GM12878 (cell line): ENCODE measurements at regions not wholly inside any gene's neighbourhood (a gene's known extent, or its start where the extent isn't known, plus 50 kb on each side); places are given as distances from the start of the nearest gene placed in this dataset.

Experiments
- ATAC-seq: fragments of 200-7000 bp; cut with Tn5 transposase; 3 replicates; pipeline ENCODE4 v1.9.1; 2020; ENCODE audit warnings: mild to moderate bottlenecking, moderate library complexity
- BruUV-seq: library from RNA; stranded (reverse); fragments of 400-500 nt; replicated peaks from 2 replicates; lab custom pipeline; 2021; lab: Mats Ljungman, UMichigan
- CTCF ChIA-PET: fragments of 300-600 bp; sonication (Branson Sonifier 250); formaldehyde crosslinking; extraction: SDS; loops from one replicate; lab custom pipeline; 2021; ENCODE audit warnings: inconsistent platforms; lab: Yijun Ruan, JAX
- POLR2A ChIA-PET: fragments of 350-600 bp; formaldehyde crosslinking; extraction: SDS; loops from one replicate; lab custom pipeline; 2021; ENCODE audit warnings: inconsistent platforms; lab: Charles Lee
- RAD21 ChIA-PET: fragments of 300-600 bp; sonication (Branson Sonifier 250); formaldehyde crosslinking; loops from one replicate; lab custom pipeline; 2023; ENCODE audit warnings: antibody characterized with exemption; ENCODE audit not compliant: unreplicated experiment; lab: Charles Lee
- SMC1A ChIA-PET: fragments of 300-600 bp; sonication (Branson Sonifier 250); formaldehyde crosslinking; loops from one replicate; lab custom pipeline; 2023; ENCODE audit not compliant: unreplicated experiment, uncharacterized antibody; lab: Charles Lee
- DNase-seq: peaks from one replicate; pipeline ENCODE4 v3.0.0-alpha.2; 2011; ENCODE audit warnings: low read depth, low spot score
- FAIRE-seq: peaks from 3 replicates; lab custom pipeline; 2011; peaks lifted over from hg19 to GRCh38; lab: Jason Lieb, UNC
- H2AFZ ChIP-seq: 2 replicates; pipeline ENCODE4 v1.6.0; 2011; ENCODE audit warnings: low read depth, low read length, control low read depth; ENCODE audit not compliant: control insufficient read depth
- H3K27ac ChIP-seq: 2 replicates; pipeline ENCODE4 v1.5.1; 2011; ENCODE audit warnings: control low read depth; ENCODE audit not compliant: control insufficient read depth, insufficient read depth
- H3K27me3 ChIP-seq, 2 experiments: replicated peaks in 1 of 2; 2 replicates each; pipeline versions ENCODE4 v1.6.0 to v1.6.1; 2011; ENCODE audit warnings: low read length in 1 of 2; ENCODE audit not compliant: control insufficient read depth in 2 of 2, insufficient read depth in 2 of 2
- H3K36me3 ChIP-seq, 2 experiments: 2 replicates each; pipeline ENCODE4 v1.5.1; 2011; ENCODE audit warnings: low read length in 1 of 2; ENCODE audit not compliant: control insufficient read depth in 2 of 2, insufficient read depth in 2 of 2
- H3K4me1 ChIP-seq: 2 replicates; pipeline ENCODE4 v1.6.1; 2011; ENCODE audit warnings: mild to moderate bottlenecking, low read length, moderate library complexity, mixed read lengths; ENCODE audit not compliant: control insufficient read depth, insufficient read depth
- H3K4me2 ChIP-seq: 2 replicates; pipeline ENCODE4 v1.6.0; 2011; ENCODE audit warnings: control low read depth; ENCODE audit not compliant: control insufficient read depth, insufficient read depth
- H3K4me3 ChIP-seq: fragments of 200-600 bp; sonication (generic); 2 replicates; pipeline ENCODE4 v1.5.1; 2016
- H3K79me2 ChIP-seq: 2 replicates; pipeline ENCODE4 v1.6.0; 2011; ENCODE audit warnings: low read length; ENCODE audit not compliant: control insufficient read depth, insufficient read depth
- H3K9ac ChIP-seq: 2 replicates; pipeline ENCODE4 v1.8.0; 2011; ENCODE audit warnings: low read length, control low read depth, mixed read lengths; ENCODE audit not compliant: control insufficient read depth, insufficient read depth
- H3K9me3 ChIP-seq: replicated peaks from 3 replicates; pipeline ENCODE4 v1.5.1; 2011; ENCODE audit warnings: mild to moderate bottlenecking, low read length; ENCODE audit not compliant: control insufficient read depth, insufficient read depth
- H4K20me1 ChIP-seq: 2 replicates; pipeline ENCODE4 v1.6.0; 2011; ENCODE audit not compliant: control insufficient read depth, insufficient read depth
- ATF2 ChIP-seq: IDR thresholded peaks from 2 replicates; pipeline ENCODE4 v1.6.1; 2012; ENCODE audit warnings: low read length, inconsistent platforms
- ATF7 ChIP-seq: fragments of 450-650 bp; IDR thresholded peaks from 2 replicates; pipeline ENCODE4 v1.6.1; 2016; ENCODE audit warnings: low read depth, mild to moderate bottlenecking
- BCLAF1 ChIP-seq: fragments of 450-650 bp; IDR thresholded peaks from 2 replicates; pipeline ENCODE4 v1.6.1; 2017; ENCODE audit warnings: antibody characterized with exemption, mild to moderate bottlenecking, moderate library complexity
- CREB1 ChIP-seq: IDR thresholded peaks from 2 replicates; pipeline ENCODE4 v1.6.1; 2012; ENCODE audit warnings: low read depth, mild to moderate bottlenecking, inconsistent platforms
- HDAC2 ChIP-seq: fragments of 200-600 bp; sonication (generic); IDR thresholded peaks from 2 replicates; pipeline ENCODE4 v1.6.1; 2017
- MXI1 ChIP-seq: fragments of 150-350 bp; IDR thresholded peaks from 2 replicates; pipeline ENCODE4 v1.6.1; 2011; ENCODE audit warnings: low read depth, mild to moderate bottlenecking, inconsistent platforms, low read length, improper control_type of control experiment
- MYB ChIP-seq: fragments of 150-350 bp; IDR thresholded peaks from 2 replicates; pipeline ENCODE4 v1.6.1; 2014; ENCODE audit warnings: mild to moderate bottlenecking, low read depth, low read length, borderline replicate concordance
- PBX3 ChIP-seq: IDR thresholded peaks from 2 replicates; pipeline ENCODE4 v1.6.1; 2011; ENCODE audit warnings: mild to moderate bottlenecking, low read depth, low read length, moderate library complexity; ENCODE audit not compliant: insufficient replicate concordance
- POLR2AphosphoS5 ChIP-seq: IDR thresholded peaks from 2 replicates; pipeline ENCODE4 v1.6.1; 2011; ENCODE audit warnings: mild to moderate bottlenecking, low read length, inconsistent platforms
- RELA ChIP-seq: fragments of 450-650 bp; IDR thresholded peaks from 2 replicates; pipeline ENCODE4 v1.8.0; 2014; ENCODE audit warnings: borderline replicate concordance; ENCODE audit not compliant: partially characterized antibody
- TARDBP ChIP-seq: IDR thresholded peaks from 2 replicates; pipeline ENCODE4 v1.6.1; 2016; ENCODE audit warnings: borderline replicate concordance
- TCF7 ChIP-seq: IDR thresholded peaks from 2 replicates; pipeline ENCODE4 v1.6.1; 2014; ENCODE audit warnings: antibody characterized with exemption, borderline replicate concordance
- ZZZ3 ChIP-seq: IDR thresholded peaks from 2 replicates; pipeline ENCODE4 v1.6.1; 2011; ENCODE audit warnings: low read depth; ENCODE audit not compliant: control insufficient read depth, insufficient read length
- WGBS: methylation state at CpG from one replicate; pipeline ENCODE4 v1.1.6; 2016; ENCODE audit warnings: low lambda C conversion rate; ENCODE audit not compliant: insufficient replicate concordance, insufficient coverage; ENCODE audit errors: missing lambda C conversion rate; 5-methylcytosine and 5-hydroxymethylcytosine counted together
- in situ Hi-C: fragments of 300-500 bp; cut with MboI; formaldehyde crosslinking; loops from 9 replicates; pipeline ENCODE4 v1.14.3; 2018; ENCODE audit warnings: mixed read lengths
- intact Hi-C: fragments of 100-400 bp; cut with micrococcal nuclease; formaldehyde crosslinking; loops from one replicate; pipeline ENCODE4 v1.14.2; 2022; ENCODE audit not compliant: unreplicated experiment
- TF ChIP-seq, protein P1 (sequence below): fragments of 450-650 bp; IDR thresholded peaks from 2 replicates; pipeline ENCODE4 v1.6.1; 2018; ENCODE audit warnings: mild to moderate bottlenecking, low read depth, moderate library complexity; ENCODE audit not compliant: partially characterized antibody
- TF ChIP-seq, protein P2 (sequence below): IDR thresholded peaks from 2 replicates; pipeline ENCODE4 v1.6.1; 2011; ENCODE audit warnings: low read depth, mild to moderate bottlenecking, low read length, moderate library complexity, borderline replicate concordance; ENCODE audit errors: extremely low read depth

DNA sequence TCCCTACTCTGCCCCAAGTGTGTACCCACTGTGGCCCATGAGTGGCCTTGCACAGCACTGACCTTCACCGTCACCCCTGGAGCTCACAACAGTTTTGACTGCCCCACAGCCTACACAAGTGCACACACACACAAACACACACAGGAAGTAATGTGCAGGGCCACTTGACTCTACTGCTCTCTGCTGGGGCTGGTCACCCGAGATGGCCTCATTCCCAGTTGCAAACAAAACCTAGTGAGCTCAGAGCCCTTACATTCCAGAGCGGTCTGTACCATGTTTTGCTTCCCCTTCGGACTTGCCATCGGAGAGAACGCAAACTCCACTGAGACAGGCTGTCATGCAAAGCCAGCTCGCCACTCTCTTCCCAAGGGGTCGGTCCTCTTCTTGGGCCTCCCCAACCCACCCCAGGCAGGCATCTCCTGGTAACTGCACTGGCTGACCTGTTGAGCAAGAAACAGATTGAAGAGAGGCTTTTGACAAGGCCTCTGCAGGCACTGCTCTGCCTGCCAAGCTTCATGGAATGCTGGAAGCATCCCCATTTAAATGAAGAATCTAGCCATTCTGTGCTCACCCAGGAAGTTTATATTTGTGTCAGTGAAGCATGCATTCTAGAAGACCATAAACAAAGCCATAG is 232.0 kb upstream of the IGF1R start:
- ChIA-PET POLR2A (no interaction called here), SMC1A (no interaction called here), RAD21 (no interaction called here), CTCF (interaction anchor here (0.6 kb wide), 1 partner anchor 391 kb away, joined by 3 read pairs; no protein-coding TSS in a partner anchor)
- WGBS: 46% methylated on average over 8 of the region's 8 CpGs
- FAIRE-seq (no peak), ATAC-seq (no peak), DNase-seq (no peak)
- H3K4me3 ChIP-seq: no peak overlapping the region
- no TSS peak for BruUV-seq
- H3K79me2 ChIP-seq: no peaks in the 10 kb centered on the region
- H4K20me1 ChIP-seq: no peaks in the 10 kb centered on the region
- no peaks in the 10 kb centered on the region for H3K9me3 ChIP-seq
- H3K36me3 ChIP-seq: no peaks in the 10 kb centered on the region
- in situ Hi-C loops (no loop called here), intact Hi-C loops (no loop called here)
- no peaks in the 10 kb centered on the region for H3K4me1 ChIP-seq
- H2AFZ ChIP-seq: no peak overlapping the region
- no peak overlapping the region for H3K4me2 ChIP-seq
- H3K9ac ChIP-seq: no peak overlapping the region
- no peak overlapping the region for H3K27ac ChIP-seq
- no peaks in the 10 kb centered on the region for H3K27me3 ChIP-seq
- TF ChIP-seq HDAC2 (no peak), ATF2 (no peak), BCLAF1 (no peak), TCF7 (no peak), POLR2AphosphoS5 (no peak), ATF7 (no peak), MXI1 (no peak), ZZZ3 (no peak), PBX3 (no peak), MYB (no peak), RELA (no peak), TARDBP (no peak), CREB1 (no peak)
- TF ChIP-seq, protein P1, sequence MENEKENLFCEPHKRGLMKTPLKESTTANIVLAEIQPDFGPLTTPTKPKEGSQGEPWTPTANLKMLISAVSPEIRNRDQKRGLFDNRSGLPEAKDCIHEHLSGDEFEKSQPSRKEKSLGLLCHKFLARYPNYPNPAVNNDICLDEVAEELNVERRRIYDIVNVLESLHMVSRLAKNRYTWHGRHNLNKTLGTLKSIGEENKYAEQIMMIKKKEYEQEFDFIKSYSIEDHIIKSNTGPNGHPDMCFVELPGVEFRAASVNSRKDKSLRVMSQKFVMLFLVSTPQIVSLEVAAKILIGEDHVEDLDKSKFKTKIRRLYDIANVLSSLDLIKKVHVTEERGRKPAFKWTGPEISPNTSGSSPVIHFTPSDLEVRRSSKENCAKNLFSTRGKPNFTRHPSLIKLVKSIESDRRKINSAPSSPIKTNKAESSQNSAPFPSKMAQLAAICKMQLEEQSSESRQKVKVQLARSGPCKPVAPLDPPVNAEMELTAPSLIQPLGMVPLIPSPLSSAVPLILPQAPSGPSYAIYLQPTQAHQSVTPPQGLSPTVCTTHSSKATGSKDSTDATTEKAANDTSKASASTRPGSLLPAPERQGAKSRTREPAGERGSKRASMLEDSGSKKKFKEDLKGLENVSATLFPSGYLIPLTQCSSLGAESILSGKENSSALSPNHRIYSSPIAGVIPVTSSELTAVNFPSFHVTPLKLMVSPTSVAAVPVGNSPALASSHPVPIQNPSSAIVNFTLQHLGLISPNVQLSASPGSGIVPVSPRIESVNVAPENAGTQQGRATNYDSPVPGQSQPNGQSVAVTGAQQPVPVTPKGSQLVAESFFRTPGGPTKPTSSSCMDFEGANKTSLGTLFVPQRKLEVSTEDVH: no peak
- TF ChIP-seq, protein P2, sequence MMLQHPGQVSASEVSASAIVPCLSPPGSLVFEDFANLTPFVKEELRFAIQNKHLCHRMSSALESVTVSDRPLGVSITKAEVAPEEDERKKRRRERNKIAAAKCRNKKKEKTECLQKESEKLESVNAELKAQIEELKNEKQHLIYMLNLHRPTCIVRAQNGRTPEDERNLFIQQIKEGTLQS: no peak
